ENCODE measurements at regions not wholly inside any gene's neighbourhood (a gene's known extent, or its start where the extent isn't known, plus 50 kb on each side); places are given as distances from the start of the nearest gene placed in this dataset.

DNA sequence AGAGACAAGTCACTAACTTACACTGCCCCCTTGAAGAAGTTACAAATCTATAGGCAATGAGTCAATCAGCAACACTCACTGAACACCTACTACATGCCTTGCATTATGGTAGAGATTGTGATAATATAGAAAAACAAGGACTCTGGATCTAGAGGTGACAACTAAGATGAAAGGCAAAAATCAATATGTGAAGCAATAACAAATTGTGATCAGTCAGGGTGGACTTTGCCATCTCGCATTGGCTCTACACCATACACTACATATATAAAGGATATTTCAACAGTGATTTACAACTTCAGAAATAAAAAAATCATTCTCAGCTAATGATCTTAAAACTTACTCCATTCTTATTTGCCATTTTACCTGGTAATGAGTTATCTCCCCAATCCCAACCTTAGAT is 210.7 kb upstream of the CD96 start:
- Histone ChIP-seq H3K4me1 (no peaks in the 10 kb centered on the region), H3K9me3 (no peaks in the 10 kb centered on the region), H3K36me3 (no peaks in the 10 kb centered on the region), H3K4me3 (no peak overlapping the region), H3K27ac (no peak overlapping the region), H3K27me3 (no peaks in the 10 kb centered on the region)
- DNase-seq (ENCODE audit: extremely low spot score in 2 of 2) = no peak
- intact Hi-C loops (cut with DNase I) = no loop called here
- TF ChIP-seq, protein P1, sequence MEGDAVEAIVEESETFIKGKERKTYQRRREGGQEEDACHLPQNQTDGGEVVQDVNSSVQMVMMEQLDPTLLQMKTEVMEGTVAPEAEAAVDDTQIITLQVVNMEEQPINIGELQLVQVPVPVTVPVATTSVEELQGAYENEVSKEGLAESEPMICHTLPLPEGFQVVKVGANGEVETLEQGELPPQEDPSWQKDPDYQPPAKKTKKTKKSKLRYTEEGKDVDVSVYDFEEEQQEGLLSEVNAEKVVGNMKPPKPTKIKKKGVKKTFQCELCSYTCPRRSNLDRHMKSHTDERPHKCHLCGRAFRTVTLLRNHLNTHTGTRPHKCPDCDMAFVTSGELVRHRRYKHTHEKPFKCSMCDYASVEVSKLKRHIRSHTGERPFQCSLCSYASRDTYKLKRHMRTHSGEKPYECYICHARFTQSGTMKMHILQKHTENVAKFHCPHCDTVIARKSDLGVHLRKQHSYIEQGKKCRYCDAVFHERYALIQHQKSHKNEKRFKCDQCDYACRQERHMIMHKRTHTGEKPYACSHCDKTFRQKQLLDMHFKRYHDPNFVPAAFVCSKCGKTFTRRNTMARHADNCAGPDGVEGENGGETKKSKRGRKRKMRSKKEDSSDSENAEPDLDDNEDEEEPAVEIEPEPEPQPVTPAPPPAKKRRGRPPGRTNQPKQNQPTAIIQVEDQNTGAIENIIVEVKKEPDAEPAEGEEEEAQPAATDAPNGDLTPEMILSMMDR (IDR thresholded peaks at IDR 0.05) = no peak
- no peak for TF ChIP-seq POLR2AphosphoS5 (IDR thresholded peaks at IDR 0.05; ENCODE audit: insufficient read depth in 1 of 2, low read depth in 1 of 2)
- TF ChIP-seq POLR2A (IDR thresholded peaks at IDR 0.05) = no peak

DNA sequence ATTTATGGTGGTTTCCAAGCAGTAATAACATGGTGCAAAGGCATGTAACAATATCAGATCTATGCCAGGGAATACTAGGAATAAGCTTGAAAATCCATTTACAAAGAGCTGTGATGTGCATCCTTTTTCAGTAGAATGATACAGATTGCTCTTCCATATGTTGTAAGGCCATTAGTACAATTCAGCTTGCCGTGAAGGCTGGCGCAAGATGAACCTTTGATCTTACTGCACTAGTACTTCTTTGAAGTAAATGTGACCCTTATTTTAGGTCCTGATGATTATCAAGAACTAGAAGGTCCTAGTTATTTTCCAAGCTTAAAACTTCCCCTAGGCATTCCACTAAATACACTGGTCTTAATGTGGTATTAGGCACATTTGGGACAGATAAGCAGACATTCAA is 210.1 kb upstream of the CD96 start:
- DNase-seq (ENCODE audit: extremely low spot score in 2 of 2) = no peak
- H3K4me3 ChIP-seq = no peak overlapping the region
- TF ChIP-seq POLR2A (IDR thresholded peaks at IDR 0.05) (no peak), POLR2AphosphoS5 (IDR thresholded peaks at IDR 0.05; ENCODE audit: insufficient read depth in 1 of 2, low read depth in 1 of 2) (no peak)
- TF ChIP-seq, protein P1 (IDR thresholded peaks at IDR 0.05) = no peak
- intact Hi-C loops (cut with DNase I) = no loop called here
- H3K27me3 ChIP-seq = no peaks in the 10 kb centered on the region
- no peak overlapping the region for H3K27ac ChIP-seq
- no peaks in the 10 kb centered on the region for H3K4me1 ChIP-seq
- no peaks in the 10 kb centered on the region for H3K36me3 ChIP-seq
- no peaks in the 10 kb centered on the region for H3K9me3 ChIP-seq

DNA sequence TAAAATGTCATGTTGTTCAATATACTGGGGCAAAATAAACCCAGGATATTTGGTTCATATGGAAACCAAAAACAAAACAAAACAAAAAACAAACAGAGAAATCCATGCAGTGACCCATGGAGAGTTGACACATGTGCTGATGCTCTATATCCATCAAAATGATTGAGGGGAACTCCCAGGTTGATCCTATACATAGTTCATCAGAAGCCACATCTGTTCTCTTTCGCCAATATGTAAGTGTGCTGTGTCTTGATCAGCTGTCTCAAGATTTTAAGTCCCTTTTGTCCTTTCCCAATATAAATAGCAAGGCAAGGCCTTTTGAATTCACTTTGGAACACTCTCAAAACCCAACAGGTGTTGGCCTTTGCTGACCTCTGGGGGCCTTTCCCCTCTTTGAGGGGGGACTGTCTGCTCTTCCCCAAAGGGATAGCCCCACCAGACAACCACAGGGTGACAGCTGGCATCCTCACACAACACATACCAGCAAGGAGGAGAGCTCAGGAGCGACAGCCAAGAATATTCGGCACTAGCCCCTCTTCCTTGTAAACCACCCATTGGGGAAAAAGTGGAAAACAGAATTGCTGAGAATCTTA is 209.4 kb upstream of the CD96 start:
- H3K4me3 ChIP-seq = no peak overlapping the region
- intact Hi-C loops (cut with DNase I) = no loop called here
- TF ChIP-seq, protein P1 (IDR thresholded peaks at IDR 0.05) = no peak
- TF ChIP-seq POLR2AphosphoS5 (IDR thresholded peaks at IDR 0.05; ENCODE audit: insufficient read depth in 1 of 2, low read depth in 1 of 2) (no peak), POLR2A (IDR thresholded peaks at IDR 0.05) (no peak)
- H3K9me3 ChIP-seq = no peaks in the 10 kb centered on the region
- no peaks in the 10 kb centered on the region for H3K27me3 ChIP-seq
- no peak for DNase-seq (ENCODE audit: extremely low spot score in 2 of 2)
- H3K36me3 ChIP-seq = no peaks in the 10 kb centered on the region
- no peak overlapping the region for H3K27ac ChIP-seq
- H3K4me1 ChIP-seq = no peaks in the 10 kb centered on the region

DNA sequence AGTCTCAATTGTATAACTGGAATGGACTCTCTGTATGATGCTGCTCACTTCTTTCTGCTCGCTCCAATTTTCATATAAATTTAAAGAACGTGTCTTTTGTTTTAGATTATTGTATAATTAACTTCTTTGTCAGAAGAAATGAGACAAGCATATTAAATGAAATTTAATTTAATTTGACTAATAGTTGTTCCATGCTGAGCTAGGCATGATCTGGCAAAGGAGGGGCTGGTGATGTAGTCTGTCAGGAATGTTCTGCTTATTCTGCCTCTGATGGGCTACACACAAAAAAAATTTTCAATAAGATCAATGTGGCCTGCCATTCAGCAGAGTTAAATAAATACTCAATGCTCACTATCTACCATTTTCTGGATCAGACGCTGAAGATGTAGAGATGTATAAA is 208.4 kb upstream of the CD96 start:
- Histone ChIP-seq H3K4me1 (no peaks in the 10 kb centered on the region), H3K9me3 (no peaks in the 10 kb centered on the region), H3K27ac (no peak overlapping the region), H3K36me3 (no peaks in the 10 kb centered on the region), H3K27me3 (no peaks in the 10 kb centered on the region), H3K4me3 (no peak overlapping the region)
- no peak for TF ChIP-seq POLR2A (IDR thresholded peaks at IDR 0.05)
- TF ChIP-seq POLR2AphosphoS5 (IDR thresholded peaks at IDR 0.05; ENCODE audit: insufficient read depth in 1 of 2, low read depth in 1 of 2) = no peak
- TF ChIP-seq, protein P1 (IDR thresholded peaks at IDR 0.05) = no peak
- no peak for DNase-seq (ENCODE audit: extremely low spot score in 2 of 2)
- intact Hi-C loops (cut with DNase I) = no loop called here

DNA sequence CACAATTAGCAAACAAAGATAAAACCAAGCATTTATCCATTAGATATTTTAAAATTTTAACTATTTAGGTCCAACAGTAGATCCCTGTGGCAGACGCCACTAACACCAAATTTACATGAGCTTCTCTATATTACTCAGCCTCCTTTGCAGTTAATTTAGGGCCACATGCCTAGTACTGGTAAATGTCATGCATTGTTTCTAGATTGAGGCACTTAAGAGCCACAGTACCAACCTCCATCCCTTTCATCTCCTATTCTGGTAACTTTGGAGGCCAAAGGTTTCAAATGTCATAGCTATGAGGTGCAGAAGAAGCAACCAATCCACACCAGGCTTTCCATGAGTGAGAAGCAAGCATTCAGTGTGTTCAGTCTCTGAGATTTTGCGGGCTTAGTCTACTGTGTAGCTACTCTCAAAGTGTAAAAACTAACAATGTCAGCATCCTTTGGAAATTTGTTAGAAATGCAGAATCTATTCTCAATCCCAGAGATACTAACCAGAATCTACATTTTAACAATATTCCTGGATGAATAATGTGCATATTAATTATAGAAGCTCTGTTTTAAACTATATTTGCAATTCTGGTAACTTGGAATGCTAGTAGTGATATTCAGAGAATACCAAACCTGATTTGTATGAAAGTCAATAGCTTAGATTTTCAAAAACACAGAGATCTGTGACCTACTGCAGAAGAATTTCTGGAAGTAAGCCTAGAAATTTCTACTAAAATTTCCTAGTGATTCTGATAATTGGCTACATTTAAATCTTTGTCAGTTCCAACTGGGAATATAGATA is 206.3 kb upstream of the CD96 start:
- TF ChIP-seq POLR2A (IDR thresholded peaks at IDR 0.05) = no peak
- TF ChIP-seq POLR2AphosphoS5 (IDR thresholded peaks at IDR 0.05; ENCODE audit: insufficient read depth in 1 of 2, low read depth in 1 of 2) = no peak
- Histone ChIP-seq H3K27ac (no peak overlapping the region), H3K9me3 (no peaks in the 10 kb centered on the region), H3K27me3 (no peaks in the 10 kb centered on the region), H3K4me3 (no peak overlapping the region), H3K4me1 (no peaks in the 10 kb centered on the region), H3K36me3 (no peaks in the 10 kb centered on the region)
- DNase-seq (ENCODE audit: extremely low spot score in 2 of 2) = no peak
- intact Hi-C loops (cut with DNase I) = no loop called here

All from vagina (tissue), 2 donors.